HG02870 (cell line): ENCODE measurements at regions not wholly inside any gene's neighbourhood (a gene's known extent, or its start where the extent isn't known, plus 50 kb on each side); places are given as distances from the start of the nearest gene placed in this dataset.
"Not testable (repeated sequence)": the region's sequence is repeated elsewhere in the genome, so short reads cannot be mapped to it uniquely, and the experiment has no call there.

ENCODE experiments used
- ATAC-seq: cut with Tn5 transposase; IDR thresholded peaks from one replicate; pipeline ENCODE4 v1.9.1; 2021; ENCODE audit warnings: mild to moderate bottlenecking, moderate library complexity; ENCODE audit not compliant: unreplicated experiment

- no peak for ATAC-seq
Observed at GRCh38 chr5:50583621-50584020, 82.8 kb upstream of the PARP8 start.

- ATAC-seq: not testable (repeated sequence)
Observed at GRCh38 chr5:50588471-50588870, 78.0 kb upstream of the PARP8 start.

DNA sequence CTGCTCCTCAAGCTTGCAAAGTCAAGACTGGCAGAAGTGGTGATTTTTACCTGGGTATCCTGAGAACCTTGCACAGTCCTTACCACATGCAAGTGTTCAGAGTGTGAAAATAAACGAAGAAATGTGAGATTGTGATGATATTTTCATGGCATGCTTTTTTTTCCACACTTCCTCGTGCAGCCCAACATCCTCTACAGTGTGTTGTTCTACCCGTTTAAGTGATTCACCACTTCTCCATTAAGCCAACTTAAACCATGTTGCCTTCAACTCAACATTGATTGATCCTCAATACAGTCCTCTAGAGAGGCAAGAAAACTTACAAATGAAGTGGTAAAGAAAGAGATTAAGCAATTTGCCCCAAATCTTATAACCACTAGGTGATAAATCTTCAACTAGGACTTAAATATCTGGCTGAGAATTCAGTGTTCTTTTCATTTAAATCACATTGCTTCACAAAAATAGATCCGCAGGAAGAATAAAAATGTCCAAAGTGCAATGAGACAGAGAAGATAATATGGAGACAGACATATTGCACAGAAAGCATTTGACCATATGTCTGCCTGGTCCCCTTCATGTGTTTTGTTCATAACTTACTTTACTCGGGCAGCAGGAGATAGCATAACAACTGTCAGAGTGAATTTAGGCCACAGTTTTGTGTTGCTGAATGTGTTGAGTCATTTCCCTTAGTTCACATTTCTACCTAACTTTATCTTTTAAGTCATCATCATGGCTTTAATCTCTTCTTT lies 75.8 kb upstream of the PARP8 start:
- not testable (repeated sequence) for ATAC-seq

GRCh38 chr5:50591338-50591737 lies 75.1 kb upstream of the PARP8 start:
- not testable (repeated sequence) for ATAC-seq

DNA sequence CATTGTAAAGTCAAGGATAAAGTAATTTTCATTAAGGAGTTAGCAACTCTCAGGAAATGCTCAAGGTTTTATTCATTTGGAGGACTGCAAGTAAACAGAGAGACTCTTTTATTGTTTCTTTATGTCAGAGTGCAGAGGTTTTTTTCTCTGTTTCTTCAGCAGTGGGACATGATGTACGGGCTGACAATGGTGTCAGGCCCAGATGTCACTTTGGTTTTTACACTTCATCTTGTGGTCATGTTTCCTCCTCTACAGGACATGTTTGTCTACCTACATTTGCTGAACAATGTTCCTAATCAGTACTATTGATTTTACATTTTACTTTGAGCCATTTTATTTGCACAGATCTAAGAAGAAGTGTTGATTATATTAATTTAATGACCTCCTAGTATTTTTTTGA lies 72.8 kb upstream of the PARP8 start:
- ATAC-seq: no peak

- no peak for ATAC-seq
Observed at GRCh38 chr5:50595199-50595598, 71.2 kb upstream of the PARP8 start.

DNA sequence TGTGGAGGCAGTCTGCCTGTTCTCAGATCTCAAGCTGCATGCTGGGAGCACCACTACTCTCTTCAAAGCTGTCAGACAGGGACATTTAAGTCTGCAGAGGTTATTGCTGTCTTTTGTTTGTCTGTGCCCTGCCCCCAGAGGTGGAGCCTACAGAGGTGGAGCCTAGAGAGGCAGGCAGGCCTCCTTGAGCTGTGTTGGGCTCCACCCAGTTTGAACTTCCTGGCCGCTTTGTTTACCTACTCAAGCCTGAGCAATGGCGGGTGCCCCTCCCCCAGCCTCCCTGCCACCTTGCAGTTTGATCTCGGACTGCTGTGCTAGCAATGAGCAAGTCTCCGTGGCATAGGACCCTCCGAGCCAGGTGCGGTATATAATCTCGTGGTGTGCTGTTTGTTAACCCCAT lies 64.9 kb upstream of the PARP8 start:
- not testable (repeated sequence) for ATAC-seq

DNA sequence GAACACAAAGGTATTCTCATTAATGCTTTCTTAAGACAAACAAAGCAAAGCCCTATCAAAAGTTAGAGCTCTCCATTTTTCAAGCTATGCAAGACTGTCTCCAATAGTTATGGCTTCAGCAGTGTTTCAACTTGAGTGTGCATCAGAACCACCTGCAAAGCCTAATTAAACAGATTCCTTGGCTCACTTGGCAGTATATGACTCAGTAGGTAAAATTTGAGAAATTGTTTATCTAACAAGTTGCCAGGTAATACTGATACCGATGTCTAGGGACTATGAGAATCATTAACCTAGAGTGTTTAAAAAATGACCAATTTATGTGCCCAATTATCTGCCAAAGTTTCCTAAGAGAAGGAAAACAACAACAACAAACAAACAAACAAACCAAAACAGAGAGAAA lies 60.3 kb upstream of the PARP8 start:
- no peak for ATAC-seq

GRCh38 chr5:50607456-50607855 lies 59.0 kb upstream of the PARP8 start:
- not testable (repeated sequence) for ATAC-seq

DNA sequence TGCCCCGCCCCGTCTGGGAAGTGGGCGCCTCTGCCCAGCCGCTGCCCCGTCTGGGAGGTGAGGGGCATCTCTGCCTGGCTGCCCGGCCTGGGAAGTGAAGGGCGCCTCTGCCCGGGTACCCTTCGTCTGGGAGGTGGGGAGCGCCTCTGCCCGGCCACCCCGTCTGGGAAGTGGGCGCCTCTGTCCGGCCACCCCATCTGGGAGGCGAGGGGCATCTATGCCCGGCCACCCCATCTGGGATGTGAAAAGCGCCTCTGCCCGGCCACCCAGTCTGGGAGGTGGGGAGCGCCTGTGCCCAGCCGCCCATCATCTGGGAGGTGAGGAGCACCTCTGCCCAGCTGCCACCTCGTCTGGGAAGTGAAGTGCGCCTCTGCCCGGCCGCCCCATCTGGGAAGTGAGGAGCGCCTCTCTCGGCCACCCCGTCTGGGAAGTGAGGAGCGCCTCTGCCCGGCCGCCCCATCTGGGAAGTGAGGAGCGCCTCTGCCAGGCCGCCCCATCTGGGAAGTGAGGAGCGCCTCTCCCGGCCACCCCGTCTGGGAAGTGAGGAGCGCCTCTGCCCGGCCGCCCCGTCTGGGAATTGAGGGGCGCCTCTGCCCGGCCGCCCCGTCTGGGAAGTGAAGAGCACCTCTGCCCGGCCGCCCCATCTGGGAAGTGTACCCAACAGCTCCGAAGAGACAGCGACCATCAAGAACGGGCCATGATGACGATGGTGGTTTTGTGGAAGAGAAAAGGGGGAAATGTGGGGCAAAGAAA lies 58.3 kb upstream of the PARP8 start:
- not testable (repeated sequence) for ATAC-seq

DNA sequence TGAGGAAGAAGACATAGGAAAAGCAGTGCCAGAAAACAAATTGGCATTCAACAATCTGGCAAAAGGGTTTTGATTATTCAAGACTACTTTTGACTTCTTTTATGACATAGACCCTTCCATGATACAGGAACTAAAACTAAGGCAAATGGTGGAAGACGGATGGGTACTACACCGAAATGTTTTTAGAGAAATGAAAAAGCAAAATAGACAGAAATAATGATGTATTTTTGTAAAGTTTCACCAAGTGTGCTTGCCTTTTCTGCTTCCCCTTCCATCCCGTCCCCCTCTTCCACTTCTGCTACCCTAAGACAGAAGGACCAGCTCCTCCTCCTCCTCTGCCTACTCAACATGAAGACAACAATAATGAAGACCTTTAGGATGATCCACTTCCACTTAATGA lies 53.4 kb upstream of the PARP8 start:
- ATAC-seq: not testable (repeated sequence)
